ENCODE measurements at regions not wholly inside any gene's neighbourhood (a gene's known extent, or its start where the extent isn't known, plus 50 kb on each side); places are given as distances from the start of the nearest gene placed in this dataset.
"Not testable (repeated sequence)": the region's sequence is repeated elsewhere in the genome, so short reads cannot be mapped to it uniquely, and the experiment has no call there.

- DNase-seq (ENCODE audit: low read depth), result no peak
These were observed 116.3 kb upstream of the ERG start for GRCh38 chr21:38614558-38614957.

- DNase-seq (ENCODE audit: low read depth), result no peak
These were observed 121.2 kb upstream of the ERG start for GRCh38 chr21:38619480-38619879.

- DNase-seq (ENCODE audit: low read depth), result no peak
These were observed 121.8 kb upstream of the ERG start for GRCh38 chr21:38619992-38620479.

GRCh38 chr21:38621132-38621531 is 122.9 kb upstream of the ERG start:
- DNase-seq (ENCODE audit: low read depth), result no peak

- no peak for DNase-seq (ENCODE audit: low read depth)
These were observed 124.0 kb upstream of the ERG start for GRCh38 chr21:38622081-38622826.

- no peak for DNase-seq (ENCODE audit: low read depth)
These were observed 124.5 kb upstream of the ERG start for GRCh38 chr21:38622827-38623209.

GRCh38 chr21:38623552-38623951 is 125.3 kb upstream of the ERG start:
- DNase-seq (ENCODE audit: low read depth), result no peak

- DNase-seq (ENCODE audit: low read depth), result no peak
These were observed 126.7 kb upstream of the ERG start for GRCh38 chr21:38625000-38625399.

GRCh38 chr21:38626306-38626705 is 128.0 kb upstream of the ERG start:
- DNase-seq (ENCODE audit: low read depth), result no peak

GRCh38 chr21:38628349-38628748 is 130.1 kb upstream of the ERG start:
- no peak for DNase-seq (ENCODE audit: low read depth)

- no peak for DNase-seq (ENCODE audit: low read depth)
These were observed 132.9 kb upstream of the ERG start for GRCh38 chr21:38631206-38631605.

- no peak for DNase-seq (ENCODE audit: low read depth)
These were observed 133.4 kb upstream of the ERG start for GRCh38 chr21:38631676-38632075.

GRCh38 chr21:38637161-38637560 is 138.9 kb upstream of the ERG start:
- no peak for DNase-seq (ENCODE audit: low read depth)

- no peak for DNase-seq (ENCODE audit: low read depth)
These were observed 141.5 kb upstream of the ERG start for GRCh38 chr21:38639571-38640354.

- DNase-seq (ENCODE audit: low read depth), result not testable (repeated sequence)
These were observed 142.1 kb upstream of the ERG start for GRCh38 chr21:38640355-38640742.

- DNase-seq (ENCODE audit: low read depth), result no peak
These were observed 145.2 kb upstream of the ERG start for GRCh38 chr21:38643404-38644023.

- peak; percentile 32 for DNase-seq (ENCODE audit: low read depth)
These were observed 147.0 kb upstream of the ERG start for GRCh38 chr21:38645282-38645681.

GRCh38 chr21:38646213-38646837 is 148.0 kb upstream of the ERG start:
- no peak for DNase-seq (ENCODE audit: low read depth)

GRCh38 chr21:38649120-38649519 is 150.8 kb upstream of the ERG start:
- no peak for DNase-seq (ENCODE audit: low read depth)

GRCh38 chr21:38651570-38651969 is 153.3 kb upstream of the ERG start:
- DNase-seq (ENCODE audit: low read depth), result no peak

GRCh38 chr21:38652396-38652795 is 153.3 kb upstream of the ETS2 start:
- DNase-seq (ENCODE audit: low read depth), result no peak

GRCh38 chr21:38654580-38654979 is 151.1 kb upstream of the ETS2 start:
- no peak for DNase-seq (ENCODE audit: low read depth)

- DNase-seq (ENCODE audit: low read depth), result no peak
These were observed 147.2 kb upstream of the ETS2 start for GRCh38 chr21:38658511-38658910.
